Activated naive CD4-positive, alpha-beta T cell treated with anti-CD3 and anti-CD28 coated beads, Interleukin-2, amount 10 ng/mL, durations not matched to agents 7 days and 5 days (primary cell): ENCODE measurements at regions not wholly inside any gene's neighbourhood (a gene's known extent, or its start where the extent isn't known, plus 50 kb on each side); places are given as distances from the start of the nearest gene placed in this dataset.

ENCODE experiments used
- CTCF ChIA-PET: fragments of 350-600 bp; sonication (Branson Sonifier 250); formaldehyde crosslinking; loops from one replicate; lab custom pipeline; 2021; ENCODE audit warnings: antibody characterized with exemption; lab: Charles Lee
- DNase-seq: peaks from one replicate; pipeline ENCODE4 v3.0.0-alpha.2; 2020
- H3K27ac Mint-ChIP-seq: one replicate; pipeline ENCODE4 v1.8.0; 2021; ENCODE audit warnings: mild to moderate bottlenecking, moderate library complexity, mixed read lengths
- H3K27me3 Mint-ChIP-seq: one replicate; pipeline ENCODE4 v1.8.0; 2021; ENCODE audit warnings: mild to moderate bottlenecking, mixed read lengths
- H3K36me3 Mint-ChIP-seq: one replicate; pipeline ENCODE4 v1.8.0; 2021; ENCODE audit warnings: mixed read lengths
- H3K4me1 Mint-ChIP-seq: one replicate; pipeline ENCODE4 v1.8.0; 2021; ENCODE audit warnings: mixed read lengths
- H3K4me3 Mint-ChIP-seq: one replicate; pipeline ENCODE4 v1.8.0; 2021; ENCODE audit warnings: mild to moderate bottlenecking, moderate library complexity, mixed read lengths
- H3K9me3 Mint-ChIP-seq: one replicate; pipeline ENCODE4 v1.8.0; 2021; ENCODE audit warnings: mixed read lengths

- CTCF ChIA-PET = no interaction called here
- DNase-seq = no peak
- Mint-ChIP-seq H3K4me3 (no peak overlapping the region), H3K4me1 (no peaks in the 10 kb centered on the region), H3K36me3 (no peaks in the 10 kb centered on the region), H3K9me3 (peaks cover 9% of the 10 kb centered on the region), H3K27ac (no peak overlapping the region), H3K27me3 (peaks cover 11% of the 10 kb centered on the region)
Observed at GRCh38 chr18:51287818-51288508, 90.5 kb upstream of the MEX3C start.

- no peak overlapping the region for H3K4me3 Mint-ChIP-seq
Observed at GRCh38 chr18:51288582-51288981, 91.1 kb upstream of the MEX3C start.

DNA sequence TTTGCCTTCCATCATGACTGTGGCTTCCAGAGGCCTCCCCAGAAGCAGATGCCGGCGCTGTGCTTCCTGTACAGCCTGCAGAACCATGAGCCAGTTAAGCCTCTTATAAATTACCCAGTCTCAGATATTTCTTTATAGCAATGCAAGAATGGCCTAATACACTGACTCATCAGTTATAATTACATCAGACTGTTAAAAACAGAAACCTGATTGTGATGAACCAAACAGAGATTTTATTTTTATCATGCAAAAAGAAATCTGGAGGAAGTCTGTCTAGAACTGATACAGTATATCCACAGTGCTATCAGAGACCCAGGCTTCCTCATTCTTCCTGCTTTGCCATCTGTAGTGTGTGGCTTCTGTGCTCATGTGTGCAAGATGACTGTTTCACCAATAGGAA is 93.4 kb upstream of the MEX3C start:
- H3K4me3 Mint-ChIP-seq = no peak overlapping the region
- H3K27me3 Mint-ChIP-seq = peaks cover 11% of the 10 kb centered on the region
- H3K27ac Mint-ChIP-seq = no peak overlapping the region
- peaks cover 9% of the 10 kb centered on the region for H3K9me3 Mint-ChIP-seq
- CTCF ChIA-PET = interaction anchor here (1.1 kb wide), 1 partner anchor 12 kb away, joined by 3 read pairs; no protein-coding TSS in a partner anchor
- H3K4me1 Mint-ChIP-seq = no peaks in the 10 kb centered on the region
- H3K36me3 Mint-ChIP-seq = no peaks in the 10 kb centered on the region
- DNase-seq = no peak

More at GRCh38 chr18:51288582-51288981, 91.1 kb upstream of the MEX3C start:
- Mint-ChIP-seq H3K36me3 (no peaks in the 10 kb centered on the region), H3K27me3 (peaks cover 11% of the 10 kb centered on the region), H3K9me3 (peaks cover 9% of the 10 kb centered on the region), H3K27ac (no peak overlapping the region), H3K4me1 (no peaks in the 10 kb centered on the region)
- CTCF ChIA-PET = no interaction called here
- no peak for DNase-seq

DNA sequence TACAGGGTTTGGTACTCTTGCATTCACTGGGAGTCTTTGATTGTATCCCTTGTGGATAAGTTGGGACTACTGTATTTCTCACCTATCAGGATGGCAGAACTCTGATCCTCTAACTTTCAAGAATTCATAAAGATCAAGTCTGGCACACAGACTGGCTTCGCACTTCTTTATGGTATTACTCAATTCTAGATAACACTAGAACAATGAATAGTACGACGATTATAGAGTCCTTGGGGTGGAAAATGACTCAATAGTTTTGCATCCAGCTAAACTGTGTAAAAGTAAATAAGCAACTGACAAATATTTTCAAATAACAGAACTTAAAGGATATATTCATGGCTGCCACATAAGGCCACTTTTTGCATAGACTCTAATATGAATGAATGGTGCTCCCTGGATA is 103.4 kb upstream of the MEX3C start:
- Mint-ChIP-seq H3K27me3 (no peaks in the 10 kb centered on the region), H3K4me1 (no peaks in the 10 kb centered on the region), H3K27ac (no peak overlapping the region), H3K9me3 (no peaks in the 10 kb centered on the region), H3K4me3 (no peak overlapping the region), H3K36me3 (no peaks in the 10 kb centered on the region)
- DNase-seq = no peak
- CTCF ChIA-PET = no interaction called here

DNA sequence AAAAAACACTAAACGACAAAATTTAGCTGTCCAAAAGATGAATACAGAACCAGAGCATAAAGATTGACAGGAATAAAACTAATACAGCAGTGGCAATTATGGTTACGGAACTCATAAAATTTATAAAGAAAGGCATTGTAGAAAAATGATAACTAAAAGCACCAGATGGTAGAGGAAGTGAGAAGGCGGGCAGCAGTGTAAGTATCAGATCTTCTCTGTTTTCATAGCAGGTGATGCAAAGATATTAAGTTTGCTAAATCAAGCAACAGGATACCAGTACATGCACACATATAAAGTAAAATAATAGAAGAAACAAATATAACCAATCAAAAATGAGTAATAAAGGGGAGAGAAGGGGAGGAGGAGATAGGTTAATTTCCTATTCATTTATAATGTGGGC is 103.9 kb upstream of the MEX3C start:
- Mint-ChIP-seq H3K4me1 (no peaks in the 10 kb centered on the region), H3K27ac (no peak overlapping the region), H3K9me3 (no peaks in the 10 kb centered on the region), H3K4me3 (no peak overlapping the region), H3K27me3 (no peaks in the 10 kb centered on the region), H3K36me3 (no peaks in the 10 kb centered on the region)
- no peak for DNase-seq
- CTCF ChIA-PET = no interaction called here

DNA sequence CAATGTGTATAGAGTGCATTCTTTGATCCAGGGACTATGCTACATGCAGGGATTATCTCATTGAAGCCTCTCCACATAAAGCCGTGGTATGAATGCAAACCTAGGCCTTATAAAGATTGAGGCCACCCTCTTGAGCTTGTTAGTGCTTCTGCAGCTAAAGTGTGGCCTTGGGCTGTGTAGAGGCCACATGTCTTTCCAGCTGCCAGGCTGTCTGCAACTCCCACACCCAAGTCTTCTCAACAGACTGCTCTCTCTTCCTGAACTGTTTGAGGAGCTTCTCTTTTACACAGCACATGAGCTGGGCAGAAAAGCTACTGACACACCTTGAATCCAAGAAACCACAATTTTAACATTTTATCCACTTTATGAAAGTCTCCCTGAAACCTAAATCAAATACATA is 119.2 kb upstream of the MEX3C start:
- H3K4me1 Mint-ChIP-seq = no peaks in the 10 kb centered on the region
- H3K27ac Mint-ChIP-seq = no peak overlapping the region
- no peaks in the 10 kb centered on the region for H3K36me3 Mint-ChIP-seq

GRCh38 chr18:51321696-51322095 is 124.2 kb upstream of the MEX3C start:
- Mint-ChIP-seq H3K4me3 (no peak overlapping the region), H3K9me3 (no peaks in the 10 kb centered on the region), H3K27ac (no peak overlapping the region), H3K27me3 (peaks cover 3% of the 10 kb centered on the region), H3K36me3 (no peaks in the 10 kb centered on the region), H3K4me1 (no peaks in the 10 kb centered on the region)
- no peak for DNase-seq
- CTCF ChIA-PET = no interaction called here

More for the DNA sequence above, 119.2 kb upstream of the MEX3C start:
- no peak for DNase-seq
- CTCF ChIA-PET = no interaction called here
- peaks cover 2% of the 10 kb centered on the region for H3K9me3 Mint-ChIP-seq
- H3K27me3 Mint-ChIP-seq = peaks cover 4% of the 10 kb centered on the region
- H3K4me3 Mint-ChIP-seq = no peak overlapping the region

DNA sequence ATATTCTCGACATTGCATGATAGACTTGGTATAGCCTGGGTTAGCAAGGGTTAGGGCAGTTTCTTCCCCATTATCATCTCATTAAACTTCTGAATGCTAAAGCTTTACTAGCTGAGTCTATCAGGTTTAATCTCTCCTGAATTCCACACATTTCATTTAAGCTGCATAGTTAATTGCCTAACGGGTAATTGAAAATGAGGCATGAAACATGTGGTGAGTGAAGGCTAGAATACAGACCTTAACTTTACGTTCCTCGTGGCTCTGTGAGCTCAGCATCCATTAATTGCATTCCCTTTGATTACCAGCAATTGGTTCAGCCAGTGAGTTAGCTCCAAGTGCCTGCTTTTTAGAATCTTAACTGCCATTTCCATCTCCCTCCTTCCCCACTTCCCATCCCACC is 126.5 kb upstream of the MEX3C start:
- Mint-ChIP-seq H3K27ac (no peak overlapping the region), H3K9me3 (no peaks in the 10 kb centered on the region), H3K4me3 (no peak overlapping the region), H3K4me1 (no peaks in the 10 kb centered on the region), H3K27me3 (peaks cover 3% of the 10 kb centered on the region), H3K36me3 (no peaks in the 10 kb centered on the region)
- no peak for DNase-seq
- CTCF ChIA-PET = no interaction called here

GRCh38 chr18:51330148-51330547 is 132.7 kb upstream of the MEX3C start:
- no peaks in the 10 kb centered on the region for H3K9me3 Mint-ChIP-seq
- no peaks in the 10 kb centered on the region for H3K36me3 Mint-ChIP-seq
- peaks cover 3% of the 10 kb centered on the region for H3K27me3 Mint-ChIP-seq
- no peaks in the 10 kb centered on the region for H3K4me1 Mint-ChIP-seq
- no peak overlapping the region for H3K4me3 Mint-ChIP-seq
- DNase-seq = no peak
- H3K27ac Mint-ChIP-seq = no peak overlapping the region
- CTCF ChIA-PET = no interaction called here

GRCh38 chr18:51330739-51331138 is 133.3 kb upstream of the MEX3C start:
- Mint-ChIP-seq H3K27me3 (peaks cover 1% of the 10 kb centered on the region), H3K4me1 (no peaks in the 10 kb centered on the region), H3K27ac (no peak overlapping the region), H3K9me3 (no peaks in the 10 kb centered on the region), H3K4me3 (no peak overlapping the region), H3K36me3 (no peaks in the 10 kb centered on the region)
- no peak for DNase-seq
- CTCF ChIA-PET = no interaction called here

DNA sequence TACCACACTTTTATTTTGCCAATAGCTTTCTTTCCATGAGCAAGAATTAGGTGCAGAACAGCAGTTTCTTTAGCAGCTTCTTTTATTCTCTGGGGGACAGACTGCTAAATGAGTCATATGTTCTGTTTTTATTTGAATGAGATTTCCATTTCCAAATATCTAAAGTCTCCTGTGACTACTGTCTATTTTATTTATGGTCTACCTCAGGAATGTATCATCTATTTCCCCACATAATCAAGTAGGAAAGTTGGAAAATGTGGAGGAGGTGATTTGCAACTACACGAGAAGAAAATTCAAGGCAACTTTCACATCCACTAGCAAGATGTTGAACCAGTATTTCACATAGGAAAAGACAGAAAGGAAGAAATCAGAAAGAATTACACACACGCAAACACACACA is 139.9 kb upstream of the MEX3C start:
- Mint-ChIP-seq H3K36me3 (no peaks in the 10 kb centered on the region), H3K4me3 (no peak overlapping the region), H3K9me3 (no peaks in the 10 kb centered on the region), H3K27me3 (peaks cover 4% of the 10 kb centered on the region), H3K4me1 (no peaks in the 10 kb centered on the region), H3K27ac (no peak overlapping the region)
- DNase-seq = no peak
- CTCF ChIA-PET = no interaction called here

GRCh38 chr18:51339856-51340255 is 142.4 kb upstream of the MEX3C start:
- Mint-ChIP-seq H3K9me3 (no peaks in the 10 kb centered on the region), H3K27me3 (peaks cover 4% of the 10 kb centered on the region), H3K27ac (no peak overlapping the region), H3K4me1 (no peaks in the 10 kb centered on the region), H3K36me3 (no peaks in the 10 kb centered on the region), H3K4me3 (no peak overlapping the region)
- no peak for DNase-seq
- CTCF ChIA-PET = no interaction called here

DNA sequence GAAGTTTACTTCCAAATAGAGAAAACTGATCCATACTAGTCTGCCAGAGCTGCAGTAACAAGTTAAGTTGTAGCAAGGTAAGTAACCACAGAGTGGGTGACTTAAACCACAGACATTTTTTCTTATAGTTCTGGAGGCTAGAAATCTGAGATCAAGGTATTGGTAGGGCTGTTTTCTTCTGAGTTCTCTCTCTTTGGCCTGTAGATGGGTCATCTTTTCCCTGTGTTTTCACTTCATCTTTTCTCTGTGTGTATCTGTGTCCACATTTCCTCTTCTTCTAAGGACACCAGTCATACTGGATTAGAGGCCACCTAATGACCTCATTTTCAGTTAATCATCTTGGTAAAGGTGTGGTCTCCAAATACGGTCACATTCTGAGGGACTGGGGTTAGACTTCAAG is 142.9 kb upstream of the MEX3C start:
- Mint-ChIP-seq H3K4me1 (no peaks in the 10 kb centered on the region), H3K27me3 (peaks cover 4% of the 10 kb centered on the region), H3K36me3 (no peaks in the 10 kb centered on the region), H3K4me3 (no peak overlapping the region), H3K27ac (no peak overlapping the region), H3K9me3 (no peaks in the 10 kb centered on the region)
- no peak for DNase-seq
- CTCF ChIA-PET = no interaction called here

- CTCF ChIA-PET = no interaction called here
- peaks cover 11% of the 10 kb centered on the region for H3K27me3 Mint-ChIP-seq
Observed at GRCh38 chr18:51342815-51343214, 145.3 kb upstream of the MEX3C start.

GRCh38 chr18:51345848-51346391 is 148.4 kb upstream of the MEX3C start:
- no peaks in the 10 kb centered on the region for H3K36me3 Mint-ChIP-seq
- H3K9me3 Mint-ChIP-seq = no peaks in the 10 kb centered on the region
- H3K4me1 Mint-ChIP-seq = no peaks in the 10 kb centered on the region
- H3K4me3 Mint-ChIP-seq = no peak overlapping the region
- peaks cover 19% of the 10 kb centered on the region for H3K27me3 Mint-ChIP-seq
- H3K27ac Mint-ChIP-seq = no peak overlapping the region
- no peak for DNase-seq
- CTCF ChIA-PET = no interaction called here

More at GRCh38 chr18:51342815-51343214, 145.3 kb upstream of the MEX3C start:
- Mint-ChIP-seq H3K36me3 (no peaks in the 10 kb centered on the region), H3K4me3 (no peak overlapping the region), H3K4me1 (no peaks in the 10 kb centered on the region), H3K9me3 (no peaks in the 10 kb centered on the region), H3K27ac (no peak overlapping the region)
- no peak for DNase-seq
